Cardiac fibroblast (primary cell): ENCODE measurements at regions not wholly inside any gene's neighbourhood (a gene's known extent, or its start where the extent isn't known, plus 50 kb on each side); places are given as distances from the start of the nearest gene placed in this dataset.
A peak's percentile ranks its signal among the peaks of the same experiment; 100 is the strongest.

ENCODE experiments used
- DNase-seq, 2 donors: peaks; one replicate each; pipeline versions ENCODE4 v3.0.0 to v3.0.0-alpha.2; 2010; ENCODE audit warnings: low read depth in 2 of 2
- H3K4me3 ChIP-seq, 2 donors: replicated peaks in 1 of 2; 1 replicate in 1 of 2; 2 replicates in 1 of 2; pipeline ENCODE4 v1.5.1; 2011; ENCODE audit warnings: low read depth in 2 of 2, low read length in 2 of 2, mild to moderate bottlenecking in 2 of 2, moderate library complexity in 1 of 2
- CTCF ChIP-seq: IDR thresholded peaks from one replicate; pipeline ENCODE4 v1.5.1; 2011; ENCODE audit warnings: low read depth, mild to moderate bottlenecking, low read length, inconsistent platforms

- TF ChIP-seq CTCF, result no peak
- H3K4me3 ChIP-seq, result no peak overlapping the region
- DNase-seq, result no peak
Measured at GRCh38 chr4:81617545-81617944, 145.8 kb upstream of the RASGEF1B start.

- no peak for DNase-seq
- TF ChIP-seq CTCF, result no peak
Measured at GRCh38 chr4:81611221-81611620, 139.5 kb upstream of the RASGEF1B start.

GRCh38 chr4:81609844-81610243 lies 138.1 kb upstream of the RASGEF1B start:
- DNase-seq, result no peak
- TF ChIP-seq CTCF, result no peak
- H3K4me3 ChIP-seq, result no peak overlapping the region

More at GRCh38 chr4:81611221-81611620, 139.5 kb upstream of the RASGEF1B start:
- H3K4me3 ChIP-seq, result no peak overlapping the region

GRCh38 chr4:81607950-81608349 lies 136.2 kb upstream of the RASGEF1B start:
- peak in 1 of 2 donors; percentile 39 for DNase-seq
- no peak overlapping the region for H3K4me3 ChIP-seq
- no peak for TF ChIP-seq CTCF

GRCh38 chr4:81606801-81607501 lies 135.2 kb upstream of the RASGEF1B start:
- no peak for TF ChIP-seq CTCF
- H3K4me3 ChIP-seq, result no peak overlapping the region
- peak; percentile 48 to 66 for DNase-seq

- DNase-seq, result no peak
- no peak for TF ChIP-seq CTCF
- H3K4me3 ChIP-seq, result no peak overlapping the region
Measured at GRCh38 chr4:81606166-81606565, 134.5 kb upstream of the RASGEF1B start.

- DNase-seq, result no peak
- H3K4me3 ChIP-seq, result no peak overlapping the region
- TF ChIP-seq CTCF, result no peak
Measured at GRCh38 chr4:81605271-81605670, 133.6 kb upstream of the RASGEF1B start.
